HepG2 (cell line): ENCODE measurements at regions not wholly inside any gene's neighbourhood (a gene's known extent, or its start where the extent isn't known, plus 50 kb on each side); places are given as distances from the start of the nearest gene placed in this dataset.

Experiments used
- ATAC-seq: fragments of 200-7000 bp; cut with Tn5 transposase; 3 replicates; pipeline ENCODE4 v1.9.1; 2020; ENCODE audit warnings: mild to moderate bottlenecking, moderate library complexity
- BruUV-seq: library from RNA; stranded (reverse); fragments of 400-500 nt; replicated peaks from 2 replicates; lab custom pipeline; 2021; lab: Mats Ljungman, UMichigan
- CTCF ChIA-PET: fragments of 300-600 bp; formaldehyde crosslinking; extraction: SDS; loops from one replicate; lab custom pipeline; 2021; ENCODE audit warnings: low total read pairs, inconsistent platforms, low intra/inter-chr PET ratio; lab: Yijun Ruan, JAX
- POLR2A ChIA-PET: fragments of 350-600 bp; sonication (Branson Sonifier 250); formaldehyde crosslinking; loops from one replicate; lab custom pipeline; 2020; ENCODE audit warnings: antibody characterized with exemption, inconsistent platforms; lab: Yijun Ruan, JAX
- DNase-seq: peaks from one replicate; pipeline ENCODE4 v3.0.0-alpha.2; 2015; ENCODE audit warnings: low spot score
- FAIRE-seq: peaks from 3 replicates; lab custom pipeline; 2011; peaks lifted over from hg19 to GRCh38; lab: Jason Lieb, UNC
- H2AFZ ChIP-seq: one replicate; pipeline ENCODE4 v1.6.1; 2011; ENCODE audit warnings: low read length, inconsistent platforms
- H3K27ac ChIP-seq: fragments of 300-600 bp; 3 replicates; pipeline ENCODE4 v1.8.0; 2011; ENCODE audit warnings: mixed run types, mild to moderate bottlenecking, mixed read lengths, low read length, inconsistent platforms; ENCODE audit not compliant: insufficient read depth; ENCODE audit errors: extremely low read length
- H3K27me3 ChIP-seq, 2 experiments: fragments of 200-600 bp in 1 of 2; 2 replicates in 1 of 2; 3 replicates in 1 of 2; pipeline versions ENCODE4 v1.6.0 to v1.8.0; 2011; ENCODE audit warnings: low read length in 2 of 2, mild to moderate bottlenecking in 2 of 2, moderate library complexity in 2 of 2, inconsistent platforms in 1 of 2; ENCODE audit not compliant: insufficient read depth in 2 of 2, control insufficient read depth in 1 of 2
- H3K36me3 ChIP-seq, 2 experiments: fragments of 200-600 bp in 1 of 2; replicated peaks in 1 of 2; 2 replicates in 1 of 2; 3 replicates in 1 of 2; pipeline versions ENCODE4 v1.5.1 to v1.8.0; 2011; ENCODE audit warnings: low read length in 2 of 2, inconsistent platforms in 1 of 2; ENCODE audit not compliant: insufficient read depth in 2 of 2, control insufficient read depth in 1 of 2
- H3K4me1 ChIP-seq: 2 replicates; pipeline ENCODE4 v1.5.1; 2012; ENCODE audit warnings: low read length, inconsistent platforms; ENCODE audit not compliant: insufficient read depth
- H3K4me2 ChIP-seq: 2 replicates; pipeline ENCODE4 v1.6.0; 2011; ENCODE audit warnings: low read depth, low read length, inconsistent platforms
- H3K4me3 ChIP-seq, 3 experiments: fragments of 200-600 bp in 1 of 3; sonication (generic), shearing (Covaris generic) in 1 of 3; replicated peaks in 1 of 3; 2 replicates each; pipeline ENCODE4 v1.5.1; 2011 to 2016; ENCODE audit warnings: low read length in 3 of 3, inconsistent platforms in 2 of 3, low read depth in 2 of 3, mild to moderate bottlenecking in 2 of 3, control low read depth in 1 of 3, mixed read lengths in 1 of 3; ENCODE audit not compliant: insufficient read depth in 1 of 3
- H3K79me2 ChIP-seq: one replicate; pipeline ENCODE4 v1.6.1; 2011; ENCODE audit warnings: low read length, inconsistent platforms; ENCODE audit not compliant: insufficient read depth
- H3K9ac ChIP-seq: 2 replicates; pipeline ENCODE4 v1.6.0; 2011; ENCODE audit warnings: mild to moderate bottlenecking, low read depth, low read length, inconsistent platforms; ENCODE audit not compliant: insufficient read depth
- H3K9me3 ChIP-seq: 2 replicates; pipeline ENCODE4 v1.5.1; 2012; ENCODE audit warnings: mild to moderate bottlenecking, low read length
- H4K20me1 ChIP-seq: 2 replicates; pipeline ENCODE4 v1.6.0; 2011; ENCODE audit warnings: inconsistent platforms, mild to moderate bottlenecking, low read length, moderate library complexity; ENCODE audit not compliant: insufficient read depth
- GRHL1 ChIP-seq: sonication (generic); formaldehyde crosslinking; conservative IDR thresholded peaks from 2 replicates; pipeline ENCODE4 v1.8.0; 2022; ENCODE audit warnings: missing genetic modification reagents
- IKZF4 ChIP-seq: sonication (generic); formaldehyde crosslinking; IDR thresholded peaks from 2 replicates; pipeline ENCODE4 v1.5.1; 2020; ENCODE audit warnings: borderline replicate concordance, mild to moderate bottlenecking, low read depth, missing genetic modification reagents; ENCODE audit errors: not compliant biosample characterization
- MXD4 ChIP-seq: IDR thresholded peaks from 2 replicates; pipeline ENCODE4 v1.6.1; 2016; ENCODE audit warnings: mild to moderate bottlenecking, missing biosample characterization, missing genetic modification reagents
- NCOA5 ChIP-seq: sonication (generic); formaldehyde crosslinking; IDR thresholded peaks from 2 replicates; pipeline ENCODE4 v1.4.0; 2020; ENCODE audit warnings: missing genetic modification reagents
- PLRG1 ChIP-seq: fragments of 450-650 bp; conservative IDR thresholded peaks from 2 replicates; pipeline ENCODE4 v1.6.1; 2016
- PPARG ChIP-seq: conservative IDR thresholded peaks from 2 replicates; pipeline ENCODE4 v1.6.1; 2016; ENCODE audit warnings: missing biosample characterization, missing genetic modification reagents
- REPIN1 ChIP-seq: sonication (generic); formaldehyde crosslinking; IDR thresholded peaks from 2 replicates; pipeline ENCODE4 v1.8.0; 2022; ENCODE audit warnings: missing genetic modification reagents, low read depth, mild to moderate bottlenecking, borderline replicate concordance
- SMARCC2 ChIP-seq: fragments of 450-650 bp; IDR thresholded peaks from 2 replicates; pipeline ENCODE4 v1.6.1; 2017; ENCODE audit warnings: antibody characterized with exemption, mild to moderate bottlenecking
- SP2 ChIP-seq: sonication (generic); formaldehyde crosslinking; IDR thresholded peaks from 2 replicates; pipeline ENCODE4 v1.5.1; 2020; ENCODE audit warnings: mild to moderate bottlenecking, missing genetic modification reagents
- ZBTB3 ChIP-seq: sonication (generic); formaldehyde crosslinking; IDR thresholded peaks from 2 replicates; pipeline ENCODE4 v1.4.0; 2020; ENCODE audit warnings: low read depth, mild to moderate bottlenecking, moderate library complexity, missing genetic modification reagents, borderline replicate concordance
- ZNF776 ChIP-seq: sonication (generic); formaldehyde crosslinking; IDR thresholded peaks from 2 replicates; pipeline ENCODE4 v1.4.0; 2020; ENCODE audit warnings: mild to moderate bottlenecking, missing genetic modification reagents
- WGBS: methylation state at CpG from one replicate; pipeline ENCODE4 v1.1.6; 2017; ENCODE audit warnings: low lambda C conversion rate; 5-methylcytosine and 5-hydroxymethylcytosine counted together
- in situ Hi-C: cut with HindIII; loops from 2 replicates; pipeline ENCODE4 v1.10.0; 2017; ENCODE audit warnings: low pct_unique_long_range_greater_than_20kb; ENCODE audit not compliant: extremely low pct_ligation_motif_present
- intact Hi-C: fragments of 100-400 bp; cut with micrococcal nuclease; formaldehyde crosslinking; loops from one replicate; pipeline ENCODE4 v1.10.0; 2022; ENCODE audit not compliant: unreplicated experiment

- in situ Hi-C loops: no loop called here
- Histone ChIP-seq H3K27me3 (no peaks in the 10 kb centered on the region), H3K79me2 (no peaks in the 10 kb centered on the region), H3K27ac (no peak overlapping the region), H3K9ac (no peak overlapping the region), H3K4me3 (no peak overlapping the region), H4K20me1 (no peaks in the 10 kb centered on the region), H3K9me3 (peaks cover 23% of the 10 kb centered on the region), H3K4me2 (no peak overlapping the region), H2AFZ (no peak overlapping the region), H3K4me1 (peaks cover 9% of the 10 kb centered on the region), H3K36me3 (no peaks in the 10 kb centered on the region)
- DNase-seq: no peak
- CTCF ChIA-PET: no interaction called here
- intact Hi-C loops: no loop called here
- no peak for ATAC-seq
- WGBS: 35% methylated on average over 7 of the region's 7 CpGs
- POLR2A ChIA-PET: no interaction called here
- FAIRE-seq: no peak
- no peak for TF ChIP-seq SP2
- no peak for TF ChIP-seq ZNF776 (CRISPR knock-in tag)
- TF ChIP-seq NCOA5 (CRISPR knock-in tag): no peak
- TF ChIP-seq IKZF4 (CRISPR knock-in tag): no peak
- TF ChIP-seq ZBTB3 (CRISPR knock-in tag): no peak
- no peak for TF ChIP-seq MXD4 (CRISPR knock-in tag)
- no TSS peak for BruUV-seq
Measured at GRCh38 chr12:92596383-92596782, 106.4 kb upstream of the PLEKHG7 start.

- ChIA-PET CTCF (no interaction called here), POLR2A (no interaction called here)
- H3K4me3 ChIP-seq: no peak overlapping the region
- H3K9ac ChIP-seq: no peak overlapping the region
- no TSS peak for BruUV-seq
- WGBS: 0% methylated on average over 1 of the region's 1 CpG
- no peaks in the 10 kb centered on the region for H3K27me3 ChIP-seq
- DNase-seq (no peak), FAIRE-seq (no peak), ATAC-seq (no peak)
- H3K36me3 ChIP-seq: no peaks in the 10 kb centered on the region
- no peak overlapping the region for H2AFZ ChIP-seq
- intact Hi-C loops: no loop called here
- H3K4me2 ChIP-seq: no peak overlapping the region
- in situ Hi-C loops: no loop called here
- H4K20me1 ChIP-seq: no peaks in the 10 kb centered on the region
- peaks cover 16% of the 10 kb centered on the region for H3K9me3 ChIP-seq
- TF ChIP-seq PPARG (CRISPR knock-in tag) (no peak), SMARCC2 (no peak), GRHL1 (CRISPR knock-in tag) (no peak), PLRG1 (no peak), REPIN1 (CRISPR knock-in tag) (no peak)
- no peak overlapping the region for H3K27ac ChIP-seq
- H3K4me1 ChIP-seq: peaks cover 9% of the 10 kb centered on the region
- H3K79me2 ChIP-seq: no peaks in the 10 kb centered on the region
Measured at GRCh38 chr12:92595663-92596062, 107.1 kb upstream of the PLEKHG7 start.
